GM12874 (cell line): ENCODE measurements at regions not wholly inside any gene's neighbourhood (a gene's known extent, or its start where the extent isn't known, plus 50 kb on each side); places are given as distances from the start of the nearest gene placed in this dataset.

Source experiments
- CTCF ChIP-seq: IDR thresholded peaks from 2 replicates; pipeline ENCODE4 v1.5.1; 2011; ENCODE audit warnings: low read depth, mild to moderate bottlenecking, control low read depth, low read length, moderate library complexity; ENCODE audit not compliant: insufficient read depth

DNA sequence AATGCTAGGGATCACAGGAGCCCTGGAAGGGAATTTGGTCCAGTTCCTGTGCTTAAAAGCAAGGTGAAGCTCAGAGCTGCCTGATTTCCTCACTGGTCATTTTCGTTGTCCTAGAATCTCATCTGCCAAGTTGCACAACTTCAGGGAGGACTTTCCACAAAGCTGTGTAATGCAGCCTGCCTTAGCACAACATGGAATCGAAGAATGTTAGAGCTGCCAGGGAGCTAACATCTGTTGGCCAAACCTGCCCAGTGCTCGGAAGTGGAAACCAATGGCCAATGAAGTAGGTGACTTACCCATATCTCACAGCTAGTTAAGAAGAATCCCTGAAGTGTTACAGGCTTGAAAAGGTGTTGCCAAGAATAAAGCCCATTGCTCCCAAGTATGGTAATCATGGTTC, 79.9 kb upstream of the SSTR1 start:
- TF ChIP-seq CTCF, result no peak

DNA sequence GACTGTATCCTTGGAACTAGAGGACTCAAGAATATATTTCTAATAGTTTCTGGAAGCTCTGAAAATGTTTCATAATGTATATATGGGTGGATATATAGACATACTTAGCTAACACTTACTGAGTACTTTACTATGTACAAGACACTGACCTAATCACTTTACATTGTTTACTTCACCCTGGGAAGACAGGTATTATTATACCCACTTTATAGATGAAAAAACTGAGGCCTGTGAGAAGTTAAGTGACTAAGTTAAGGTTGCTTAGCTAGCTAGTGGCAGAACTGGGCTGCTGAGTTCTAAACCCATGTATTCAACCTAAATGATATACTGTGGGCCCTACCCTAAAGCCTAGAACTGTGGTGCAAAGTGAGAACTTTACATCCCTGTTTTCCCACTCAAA, 79.1 kb upstream of the SSTR1 start:
- TF ChIP-seq CTCF, result no peak

- no peak for TF ChIP-seq CTCF
Observed at GRCh38 chr14:38129192-38129591, 78.5 kb upstream of the SSTR1 start.

GRCh38 chr14:38129705-38130104, 78.0 kb upstream of the SSTR1 start:
- TF ChIP-seq CTCF, result no peak

GRCh38 chr14:38134416-38135030, 73.2 kb upstream of the SSTR1 start:
- no peak for TF ChIP-seq CTCF

DNA sequence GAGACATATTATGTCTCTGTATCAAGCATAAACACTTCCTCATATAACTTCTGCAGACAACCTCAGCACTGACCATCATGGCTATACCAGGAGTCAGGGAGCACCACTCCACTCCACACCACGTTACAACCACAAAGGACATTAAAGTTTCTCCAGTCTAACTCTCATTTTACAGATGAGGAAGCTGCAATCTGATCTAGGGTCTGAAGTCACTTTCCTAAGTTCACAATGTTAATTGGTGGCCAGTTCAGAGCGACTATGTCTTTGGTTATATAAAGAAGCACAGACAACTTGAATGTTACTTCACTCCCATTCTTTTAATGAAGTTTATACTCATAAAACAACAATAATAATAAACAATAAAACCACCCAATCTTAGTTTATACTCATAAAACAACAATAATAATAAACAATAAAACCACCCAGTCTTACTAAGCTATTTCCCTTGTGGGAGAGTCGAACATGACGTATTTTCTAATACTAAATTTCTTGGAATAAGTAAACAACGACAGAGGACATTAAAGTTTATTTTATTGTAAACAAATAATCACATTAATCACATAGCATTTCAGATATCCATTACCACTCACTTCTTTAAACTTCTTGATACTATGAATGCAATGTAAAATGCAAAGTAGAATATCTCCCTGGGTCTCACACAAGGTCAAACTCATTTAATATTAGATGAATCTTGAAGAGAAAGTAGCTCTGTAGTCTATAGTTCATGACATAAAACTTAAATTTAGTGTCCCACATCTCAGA, 72.4 kb upstream of the SSTR1 start:
- TF ChIP-seq CTCF, result no peak

DNA sequence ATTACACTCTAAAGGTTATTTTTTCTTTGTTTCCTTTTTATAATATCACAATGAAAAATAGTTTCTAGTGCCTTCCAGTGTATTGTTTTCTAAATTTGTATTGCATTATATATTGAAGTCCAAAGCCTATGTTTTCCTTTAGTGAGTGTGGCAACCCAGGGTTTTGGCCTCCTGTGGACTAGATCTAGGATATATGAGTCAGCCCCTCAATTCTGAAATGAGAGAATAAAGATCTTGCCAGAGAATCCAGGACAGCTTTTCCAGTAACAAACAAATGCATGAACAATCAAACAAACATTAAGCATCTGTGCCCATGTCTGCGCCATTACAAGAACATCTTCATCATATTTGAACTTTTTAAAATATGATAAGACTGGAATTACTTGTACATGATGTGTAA, 70.7 kb upstream of the SSTR1 start:
- TF ChIP-seq CTCF, result no peak
